Activated naive CD4-positive, alpha-beta T cell treated with anti-CD3 and anti-CD28 coated beads, Interleukin-2, amount 50 U/mL, for 24 hours (primary cell): ENCODE measurements at regions not wholly inside any gene's neighbourhood (a gene's known extent, or its start where the extent isn't known, plus 50 kb on each side); places are given as distances from the start of the nearest gene placed in this dataset.

Experiments
- H3K27ac Mint-ChIP-seq: one replicate; pipeline ENCODE4 v1.8.0; 2021; ENCODE audit warnings: mild to moderate bottlenecking, mixed read lengths
- H3K27me3 Mint-ChIP-seq: one replicate; pipeline ENCODE4 v1.8.0; 2021; ENCODE audit warnings: mixed read lengths
- H3K36me3 Mint-ChIP-seq: one replicate; pipeline ENCODE4 v1.8.0; 2021; ENCODE audit warnings: mixed read lengths
- H3K4me1 Mint-ChIP-seq: one replicate; pipeline ENCODE4 v1.8.0; 2021; ENCODE audit warnings: mixed read lengths
- H3K4me3 Mint-ChIP-seq: one replicate; pipeline ENCODE4 v1.8.0; 2021; ENCODE audit warnings: mild to moderate bottlenecking, mixed read lengths
- H3K9me3 Mint-ChIP-seq: one replicate; pipeline ENCODE4 v1.8.0; 2021; ENCODE audit warnings: mixed read lengths

DNA sequence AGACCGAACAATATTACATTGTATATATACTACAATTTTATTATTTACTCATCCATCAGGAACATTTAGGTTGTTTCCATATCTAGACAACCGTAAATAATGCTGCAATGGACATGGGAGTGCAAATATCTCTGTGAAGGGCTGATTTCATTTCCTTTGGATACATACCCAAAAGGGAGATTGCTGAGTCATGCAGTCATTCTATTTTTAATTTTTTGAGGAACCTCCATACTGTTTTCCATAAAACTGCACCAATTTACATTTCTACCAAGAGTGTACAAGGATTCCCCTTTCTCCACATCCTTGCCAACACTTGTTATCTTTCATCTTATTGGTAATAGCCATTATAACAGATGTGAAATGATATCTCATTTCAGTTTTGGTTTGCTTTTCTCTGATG, 84.7 kb downstream of the SLC41A2 start:
- Mint-ChIP-seq H3K27ac (no peak overlapping the region), H3K36me3 (no peaks in the 10 kb centered on the region), H3K4me1 (peaks cover 10% of the 10 kb centered on the region), H3K9me3 (no peaks in the 10 kb centered on the region), H3K27me3 (peaks cover 6% of the 10 kb centered on the region), H3K4me3 (no peak overlapping the region)

DNA sequence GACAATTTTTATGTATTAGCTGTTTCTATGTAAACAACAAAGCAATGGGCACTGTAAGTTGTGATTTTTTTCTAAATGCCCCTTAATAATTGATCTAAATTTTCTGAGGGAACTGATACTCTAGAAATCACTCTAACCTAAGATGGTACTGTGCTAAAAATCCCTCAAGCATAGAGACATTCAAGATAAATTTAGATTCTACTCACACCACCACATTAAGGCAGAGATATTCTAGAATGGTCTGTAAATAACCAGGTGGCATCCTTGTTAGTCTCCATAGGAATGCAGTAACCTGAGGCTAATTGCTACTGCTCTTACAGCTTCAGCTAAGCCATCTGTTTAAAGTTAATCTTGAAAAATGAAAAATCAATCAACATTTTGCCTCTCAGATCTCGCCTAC, 87.3 kb downstream of the SLC41A2 start:
- no peaks in the 10 kb centered on the region for H3K9me3 Mint-ChIP-seq
- H3K27me3 Mint-ChIP-seq = peaks cover 6% of the 10 kb centered on the region
- no peaks in the 10 kb centered on the region for H3K36me3 Mint-ChIP-seq
- H3K27ac Mint-ChIP-seq = no peak overlapping the region
- peaks cover 10% of the 10 kb centered on the region for H3K4me1 Mint-ChIP-seq
- no peak overlapping the region for H3K4me3 Mint-ChIP-seq

GRCh38 chr12:104866291-104866690, 91.8 kb downstream of the SLC41A2 start:
- Mint-ChIP-seq H3K4me1 (peaks cover 10% of the 10 kb centered on the region), H3K4me3 (no peak overlapping the region), H3K36me3 (no peaks in the 10 kb centered on the region), H3K27ac (no peak overlapping the region), H3K27me3 (peaks cover 6% of the 10 kb centered on the region), H3K9me3 (no peaks in the 10 kb centered on the region)

GRCh38 chr12:104865080-104865479, 93.0 kb downstream of the SLC41A2 start:
- H3K4me1 Mint-ChIP-seq = peaks cover 10% of the 10 kb centered on the region
- H3K4me3 Mint-ChIP-seq = no peak overlapping the region
- H3K9me3 Mint-ChIP-seq = no peaks in the 10 kb centered on the region
- H3K36me3 Mint-ChIP-seq = no peaks in the 10 kb centered on the region
- H3K27ac Mint-ChIP-seq = no peak overlapping the region
- H3K27me3 Mint-ChIP-seq = peaks cover 6% of the 10 kb centered on the region

- Mint-ChIP-seq H3K9me3 (no peaks in the 10 kb centered on the region), H3K36me3 (no peaks in the 10 kb centered on the region), H3K27ac (no peak overlapping the region), H3K27me3 (peaks cover 4% of the 10 kb centered on the region), H3K4me3 (no peak overlapping the region), H3K4me1 (peaks cover 10% of the 10 kb centered on the region)
Observed at GRCh38 chr12:104864668-104865067, 93.4 kb downstream of the SLC41A2 start.

GRCh38 chr12:104863296-104863948, 94.7 kb downstream of the SLC41A2 start:
- Mint-ChIP-seq H3K27ac (no peak overlapping the region), H3K9me3 (no peaks in the 10 kb centered on the region), H3K4me1 (peaks cover 10% of the 10 kb centered on the region), H3K27me3 (no peaks in the 10 kb centered on the region), H3K4me3 (no peak overlapping the region), H3K36me3 (no peaks in the 10 kb centered on the region)

DNA sequence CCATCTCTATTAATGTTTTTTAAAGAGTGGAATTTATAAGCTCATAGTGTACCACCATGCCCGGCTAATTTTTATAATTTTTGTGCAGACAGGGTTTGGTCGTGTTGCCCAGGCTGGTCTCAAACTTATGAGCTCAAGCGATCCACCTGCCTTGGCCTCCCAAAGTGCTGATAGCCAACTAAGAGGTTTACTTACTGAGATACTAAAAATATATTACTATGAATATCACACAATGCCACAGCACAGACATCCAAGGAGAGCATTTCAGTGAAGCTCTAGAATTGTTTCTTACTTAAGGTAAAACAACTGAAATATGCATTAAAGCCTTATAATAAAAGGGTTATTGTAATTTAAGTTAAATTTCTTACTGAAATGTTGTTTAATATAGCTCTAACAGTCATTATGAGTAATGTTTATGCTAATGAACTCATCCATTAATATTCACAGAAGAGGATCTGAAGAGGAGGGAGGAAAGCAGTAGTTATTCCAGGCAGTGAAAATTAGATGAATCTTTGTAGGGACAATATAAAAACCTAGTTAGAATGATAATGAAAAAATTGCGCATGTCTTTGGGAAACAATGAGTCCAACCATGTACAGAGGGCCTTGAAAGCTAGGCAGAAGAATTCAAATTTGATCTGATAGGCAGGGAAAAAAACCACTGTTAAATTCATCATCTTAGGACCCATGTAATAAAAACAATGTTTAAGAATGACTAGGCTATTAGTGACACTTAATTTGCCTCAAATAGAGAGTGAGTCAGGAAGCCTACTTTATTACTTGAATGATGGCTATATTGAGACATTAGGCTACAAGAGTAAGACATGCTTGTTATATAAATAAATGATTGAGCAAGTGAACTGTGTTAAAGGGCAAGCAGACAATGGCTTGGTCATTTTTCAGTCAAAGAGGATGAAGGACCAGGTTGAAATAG, 99.2 kb downstream of the SLC41A2 start:
- Mint-ChIP-seq H3K27me3 (no peaks in the 10 kb centered on the region), H3K36me3 (peaks cover 1% of the 10 kb centered on the region), H3K4me3 (no peak overlapping the region), H3K27ac (no peak overlapping the region), H3K9me3 (no peaks in the 10 kb centered on the region), H3K4me1 (no peaks in the 10 kb centered on the region)

GRCh38 chr12:104856531-104856930, 101.6 kb downstream of the SLC41A2 start:
- H3K9me3 Mint-ChIP-seq = no peaks in the 10 kb centered on the region
- H3K4me3 Mint-ChIP-seq = no peak overlapping the region
- no peak overlapping the region for H3K27ac Mint-ChIP-seq
- H3K4me1 Mint-ChIP-seq = no peaks in the 10 kb centered on the region
- no peaks in the 10 kb centered on the region for H3K27me3 Mint-ChIP-seq
- H3K36me3 Mint-ChIP-seq = peaks cover 1% of the 10 kb centered on the region

DNA sequence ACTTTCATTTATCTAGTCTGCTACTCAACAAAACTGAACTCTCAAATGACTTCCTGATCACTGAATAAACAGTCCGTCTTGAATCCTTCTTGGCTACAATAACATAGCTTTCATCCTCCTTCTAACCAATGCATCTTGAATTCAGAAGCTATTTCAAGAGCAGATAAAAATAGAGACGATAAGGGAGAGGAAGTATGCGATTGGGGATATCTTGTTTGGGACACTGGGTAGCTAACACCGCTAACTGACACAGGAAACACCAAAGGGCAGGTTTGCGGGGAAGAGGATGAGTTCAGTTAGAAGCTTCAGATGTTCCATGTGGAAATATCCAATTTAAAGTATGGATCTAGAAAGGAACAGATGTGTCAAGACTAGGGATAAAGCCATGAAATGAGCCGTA, 102.5 kb downstream of the SLC41A2 start:
- H3K9me3 Mint-ChIP-seq = no peaks in the 10 kb centered on the region
- H3K4me3 Mint-ChIP-seq = no peak overlapping the region
- no peaks in the 10 kb centered on the region for H3K27me3 Mint-ChIP-seq
- H3K27ac Mint-ChIP-seq = no peak overlapping the region
- H3K36me3 Mint-ChIP-seq = peaks cover 1% of the 10 kb centered on the region
- H3K4me1 Mint-ChIP-seq = no peaks in the 10 kb centered on the region

- no peaks in the 10 kb centered on the region for H3K27me3 Mint-ChIP-seq
- no peak overlapping the region for H3K27ac Mint-ChIP-seq
- no peaks in the 10 kb centered on the region for H3K4me1 Mint-ChIP-seq
- no peaks in the 10 kb centered on the region for H3K36me3 Mint-ChIP-seq
- no peaks in the 10 kb centered on the region for H3K9me3 Mint-ChIP-seq
- no peak overlapping the region for H3K4me3 Mint-ChIP-seq
Observed at GRCh38 chr12:104852896-104853295, 105.2 kb downstream of the SLC41A2 start.

- Mint-ChIP-seq H3K4me3 (no peak overlapping the region), H3K4me1 (no peaks in the 10 kb centered on the region), H3K27me3 (no peaks in the 10 kb centered on the region), H3K9me3 (no peaks in the 10 kb centered on the region), H3K27ac (no peak overlapping the region), H3K36me3 (no peaks in the 10 kb centered on the region)
Observed at GRCh38 chr12:104852102-104852501, 106.0 kb downstream of the SLC41A2 start.

GRCh38 chr12:104850781-104851180, 107.3 kb downstream of the SLC41A2 start:
- H3K36me3 Mint-ChIP-seq = no peaks in the 10 kb centered on the region
- H3K9me3 Mint-ChIP-seq = no peaks in the 10 kb centered on the region
- H3K27me3 Mint-ChIP-seq = no peaks in the 10 kb centered on the region
- no peak overlapping the region for H3K4me3 Mint-ChIP-seq
- H3K4me1 Mint-ChIP-seq = no peaks in the 10 kb centered on the region
- no peak overlapping the region for H3K27ac Mint-ChIP-seq

- Mint-ChIP-seq H3K27me3 (peaks cover 4% of the 10 kb centered on the region), H3K9me3 (no peaks in the 10 kb centered on the region), H3K4me3 (no peak overlapping the region), H3K36me3 (peaks cover 2% of the 10 kb centered on the region), H3K4me1 (no peaks in the 10 kb centered on the region), H3K27ac (no peak overlapping the region)
Observed at GRCh38 chr12:104846056-104846767, 111.9 kb downstream of the SLC41A2 start.

GRCh38 chr12:104844123-104844522, 114.0 kb downstream of the SLC41A2 start:
- no peak overlapping the region for H3K4me3 Mint-ChIP-seq
- H3K27me3 Mint-ChIP-seq = peaks cover 4% of the 10 kb centered on the region
- no peak overlapping the region for H3K27ac Mint-ChIP-seq
- H3K4me1 Mint-ChIP-seq = no peaks in the 10 kb centered on the region
- no peaks in the 10 kb centered on the region for H3K9me3 Mint-ChIP-seq
- peaks cover 2% of the 10 kb centered on the region for H3K36me3 Mint-ChIP-seq

DNA sequence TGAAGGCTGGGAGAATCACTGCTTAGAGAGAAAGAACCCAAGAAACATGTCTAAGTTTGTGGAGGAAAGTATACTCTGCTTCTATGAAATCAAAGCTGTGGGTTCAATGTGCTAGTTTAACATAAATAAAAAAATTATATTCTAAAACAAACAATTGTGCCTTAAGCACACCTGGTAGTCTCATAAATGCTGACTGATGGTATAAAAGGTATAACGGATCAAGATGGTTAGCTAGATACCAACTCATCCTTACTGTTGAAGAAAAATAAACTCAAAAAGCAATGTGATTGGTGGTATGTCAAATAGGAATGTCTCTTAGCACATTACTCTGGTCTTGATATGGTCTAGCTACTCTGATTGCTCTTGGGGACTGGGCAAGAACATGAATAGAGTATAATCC, 117.8 kb downstream of the SLC41A2 start:
- no peaks in the 10 kb centered on the region for H3K4me1 Mint-ChIP-seq
- H3K9me3 Mint-ChIP-seq = no peaks in the 10 kb centered on the region
- H3K27me3 Mint-ChIP-seq = peaks cover 1% of the 10 kb centered on the region
- H3K4me3 Mint-ChIP-seq = no peak overlapping the region
- no peaks in the 10 kb centered on the region for H3K36me3 Mint-ChIP-seq
- H3K27ac Mint-ChIP-seq = no peak overlapping the region

DNA sequence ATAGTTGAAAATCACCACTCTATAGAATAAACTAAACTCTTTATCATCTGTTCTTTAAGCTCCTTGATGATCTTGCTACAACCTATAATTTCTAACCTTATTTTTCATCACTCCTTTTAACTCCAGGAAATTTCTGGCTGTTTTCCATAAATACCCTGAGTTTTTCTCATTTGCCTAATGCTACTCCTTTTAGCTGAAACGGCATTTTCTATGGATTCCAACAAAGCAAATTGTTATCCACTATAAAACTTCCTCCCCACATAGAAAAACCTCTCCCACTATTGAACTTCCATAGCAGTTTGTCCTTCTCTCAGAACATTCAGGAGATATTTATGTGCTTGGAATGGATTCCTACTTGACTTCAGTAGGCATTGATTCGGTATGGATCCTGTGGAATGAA, 122.8 kb downstream of the SLC41A2 start:
- Mint-ChIP-seq H3K27me3 (no peaks in the 10 kb centered on the region), H3K4me3 (no peak overlapping the region), H3K36me3 (no peaks in the 10 kb centered on the region), H3K27ac (no peak overlapping the region), H3K4me1 (no peaks in the 10 kb centered on the region), H3K9me3 (no peaks in the 10 kb centered on the region)
